Neuronal stem cell (in vitro differentiated cells): ENCODE measurements at regions not wholly inside any gene's neighbourhood (a gene's known extent, or its start where the extent isn't known, plus 50 kb on each side); places are given as distances from the start of the nearest gene placed in this dataset.

ENCODE experiments used
- DNase-seq: peaks from one replicate; pipeline ENCODE4 v3.0.0-alpha.2; 2013; ENCODE audit warnings: low spot score
- H2AFZ ChIP-seq: one replicate; pipeline ENCODE4 v1.6.1; 2013; ENCODE audit warnings: mild to moderate bottlenecking, low read length, inconsistent platforms
- H2AK5ac ChIP-seq: 2 replicates; pipeline ENCODE4 v1.6.1; 2013; ENCODE audit warnings: low read depth, mild to moderate bottlenecking, inconsistent platforms, low read length, moderate library complexity, mixed read lengths
- H2BK120ac ChIP-seq: 2 replicates; pipeline ENCODE4 v1.6.1; 2013; ENCODE audit warnings: low read depth, mild to moderate bottlenecking, inconsistent platforms, low read length, moderate library complexity, mixed read lengths
- H2BK12ac ChIP-seq: one replicate; pipeline ENCODE4 v1.6.1; 2013; ENCODE audit warnings: low read length, inconsistent platforms
- H2BK15ac ChIP-seq: 2 replicates; pipeline ENCODE4 v1.6.1; 2013; ENCODE audit warnings: mild to moderate bottlenecking, low read length, inconsistent platforms, mixed read lengths
- H2BK5ac ChIP-seq: one replicate; pipeline ENCODE4 v1.6.1; 2013; ENCODE audit warnings: inconsistent platforms, mild to moderate bottlenecking, low read length, moderate library complexity
- H3K14ac ChIP-seq: one replicate; pipeline ENCODE4 v1.6.1; 2013; ENCODE audit warnings: low read length, inconsistent platforms
- H3K18ac ChIP-seq: 2 replicates; pipeline ENCODE4 v1.6.1; 2013; ENCODE audit warnings: low read length, inconsistent platforms
- H3K23ac ChIP-seq: 2 replicates; pipeline ENCODE4 v1.6.1; 2013; ENCODE audit warnings: low read depth, mild to moderate bottlenecking, mixed read lengths, low read length, inconsistent platforms; ENCODE audit not compliant: poor library complexity
- H3K27ac ChIP-seq: replicated peaks from 3 replicates; pipeline ENCODE4 v1.5.1; 2013; ENCODE audit warnings: low read length, inconsistent platforms
- H3K27me3 ChIP-seq, 3 experiments: 2 replicates each; pipeline ENCODE4 v1.6.1; 2013; ENCODE audit warnings: low read length in 3 of 3, mild to moderate bottlenecking in 2 of 3, inconsistent platforms in 1 of 3, low read depth in 1 of 3, mixed read lengths in 1 of 3, moderate library complexity in 1 of 3; ENCODE audit not compliant: control insufficient read depth in 3 of 3, insufficient read depth in 3 of 3
- H3K36me3 ChIP-seq, 2 donors: replicated peaks in 1 of 2; 2 replicates each; pipeline ENCODE4 v1.6.1; 2013; ENCODE audit warnings: low read length in 2 of 2; ENCODE audit not compliant: control insufficient read depth in 2 of 2, insufficient read depth in 2 of 2
- H3K4ac ChIP-seq: 2 replicates; pipeline ENCODE4 v1.6.1; 2013; ENCODE audit warnings: inconsistent platforms, mild to moderate bottlenecking, low read length, moderate library complexity
- H3K4me1 ChIP-seq, 2 donors: 1 replicate in 1 of 2; 2 replicates in 1 of 2; pipeline ENCODE4 v1.6.1; 2013; ENCODE audit warnings: low read length in 2 of 2, low read depth in 1 of 2; ENCODE audit not compliant: control insufficient read depth in 2 of 2, insufficient read depth in 1 of 2
- H3K4me2 ChIP-seq: one replicate; pipeline ENCODE4 v1.6.1; 2013; ENCODE audit warnings: mild to moderate bottlenecking, low read length, inconsistent platforms; ENCODE audit not compliant: insufficient read depth, poor library complexity, severe bottlenecking
- H3K4me3 ChIP-seq, 2 donors: 2 replicates each; pipeline ENCODE4 v1.5.1; 2013; ENCODE audit warnings: low read length in 2 of 2, mild to moderate bottlenecking in 2 of 2, inconsistent platforms in 1 of 2, moderate library complexity in 1 of 2
- H3K79me1 ChIP-seq: one replicate; pipeline ENCODE4 v1.6.1; 2013; ENCODE audit warnings: low read depth, mild to moderate bottlenecking, inconsistent platforms, low read length, moderate library complexity
- H3K9ac ChIP-seq: one replicate; pipeline ENCODE4 v1.6.1; 2013; ENCODE audit warnings: mild to moderate bottlenecking, low read depth, low read length, inconsistent platforms; ENCODE audit not compliant: poor library complexity
- H3K9me3 ChIP-seq, 2 donors: replicated peaks in 1 of 2; 2 replicates each; pipeline versions ENCODE3 to v1.6.1; 2013; ENCODE audit warnings: low read length in 2 of 2, mild to moderate bottlenecking in 2 of 2, inconsistent platforms in 1 of 2, low read depth in 1 of 2, mixed read lengths in 1 of 2, moderate library complexity in 1 of 2; ENCODE audit not compliant: control insufficient read depth in 2 of 2, insufficient read depth in 1 of 2
- H4K8ac ChIP-seq: one replicate; pipeline ENCODE4 v1.6.1; 2013; ENCODE audit warnings: low read depth, mild to moderate bottlenecking, inconsistent platforms, low read length, moderate library complexity
- H4K91ac ChIP-seq: one replicate; pipeline ENCODE4 v1.6.1; 2013; ENCODE audit warnings: low read length, low read depth, mild to moderate bottlenecking, inconsistent platforms; ENCODE audit not compliant: poor library complexity
- WGBS, 2 donors: extraction: QIAGEN DNeasy Blood & Tissue Kit; methylation state at CpG; one replicate each; pipeline ENCODE4 v1.1.7; 2013; ENCODE audit warnings: missing lambda C conversion rate in 2 of 2, mixed read lengths in 1 of 2; ENCODE audit not compliant: insufficient read length in 2 of 2, insufficient replicate concordance in 1 of 2; ENCODE audit errors: extremely low coverage in 2 of 2; 5-methylcytosine and 5-hydroxymethylcytosine counted together

- Histone ChIP-seq H2BK5ac (no peak overlapping the region), H3K23ac (no peak overlapping the region), H3K18ac (no peak overlapping the region), H4K8ac (no peak overlapping the region), H3K27me3 (no peaks in the 10 kb centered on the region), H4K91ac (no peak overlapping the region), H3K4me3 (no peak overlapping the region), H3K4me2 (no peak overlapping the region), H3K9ac (no peak overlapping the region), H3K36me3 (no peaks in the 10 kb centered on the region), H3K9me3 (no peaks in the 10 kb centered on the region), H3K27ac (no peak overlapping the region), H3K4me1 (peaks cover 0 to 2% of the 10 kb centered on the region in 2 donors), H3K14ac (no peak overlapping the region), H2BK12ac (no peak overlapping the region), H3K79me1 (no peaks in the 10 kb centered on the region), H3K4ac (no peak overlapping the region), H2BK120ac (no peak overlapping the region), H2BK15ac (no peak overlapping the region), H2AFZ (no peak overlapping the region), H2AK5ac (no peak overlapping the region)
- no peak for DNase-seq
- no CpG with 5 or more reads among the region's 3 CpGs for WGBS, 2 donors
Measured at GRCh38 chr18:35786365-35787042, 186.0 kb upstream of the RMP24 start.

- no CpG with 5 or more reads among the region's 2 CpGs for WGBS, 2 donors
- no peak overlapping the region for H2BK120ac ChIP-seq
- no peak overlapping the region for H2AK5ac ChIP-seq
- no peak overlapping the region for H3K9ac ChIP-seq
- H3K4me3 ChIP-seq = no peak overlapping the region
- H4K91ac ChIP-seq = no peak overlapping the region
- H2BK12ac ChIP-seq = no peak overlapping the region
- no peak overlapping the region for H2BK15ac ChIP-seq
- H3K9me3 ChIP-seq = no peaks in the 10 kb centered on the region
- no peaks in the 10 kb centered on the region for H3K79me1 ChIP-seq
- H3K4me1 ChIP-seq = peaks cover 0 to 2% of the 10 kb centered on the region in 2 donors
- H2AFZ ChIP-seq = no peak overlapping the region
- no peak overlapping the region for H2BK5ac ChIP-seq
- no peaks in the 10 kb centered on the region for H3K27me3 ChIP-seq
- H4K8ac ChIP-seq = no peak overlapping the region
- DNase-seq = no peak
- no peak overlapping the region for H3K4me2 ChIP-seq
- H3K18ac ChIP-seq = no peak overlapping the region
- H3K27ac ChIP-seq = no peak overlapping the region
- no peak overlapping the region for H3K23ac ChIP-seq
- no peak overlapping the region for H3K4ac ChIP-seq
- H3K36me3 ChIP-seq = no peaks in the 10 kb centered on the region
- no peak overlapping the region for H3K14ac ChIP-seq
Measured at GRCh38 chr18:35789543-35789942, 182.9 kb upstream of the RMP24 start.

GRCh38 chr18:35797948-35798347, 174.5 kb upstream of the RMP24 start:
- no peak overlapping the region for H2AFZ ChIP-seq
- H2BK12ac ChIP-seq = no peak overlapping the region
- no peak overlapping the region for H4K8ac ChIP-seq
- WGBS, 2 donors = no CpG with 5 or more reads among the region's 1 CpG
- H3K27ac ChIP-seq = no peak overlapping the region
- no peaks in the 10 kb centered on the region for H3K79me1 ChIP-seq
- no peak overlapping the region for H3K4me3 ChIP-seq
- H2AK5ac ChIP-seq = no peak overlapping the region
- no peak overlapping the region for H3K14ac ChIP-seq
- H3K36me3 ChIP-seq = no peaks in the 10 kb centered on the region
- H4K91ac ChIP-seq = no peak overlapping the region
- H3K27me3 ChIP-seq = no peaks in the 10 kb centered on the region
- H2BK120ac ChIP-seq = no peak overlapping the region
- H3K9ac ChIP-seq = no peak overlapping the region
- no peak for DNase-seq
- H3K4me2 ChIP-seq = no peak overlapping the region
- H3K18ac ChIP-seq = no peak overlapping the region
- H3K23ac ChIP-seq = no peak overlapping the region
- no peaks in the 10 kb centered on the region for H3K9me3 ChIP-seq
- no peaks in the 10 kb centered on the region for H3K4me1 ChIP-seq
- H2BK15ac ChIP-seq = no peak overlapping the region
- no peak overlapping the region for H2BK5ac ChIP-seq
- H3K4ac ChIP-seq = no peak overlapping the region

GRCh38 chr18:35803551-35803950, 168.9 kb upstream of the RMP24 start:
- no peak for DNase-seq
- Histone ChIP-seq H2BK5ac (no peak overlapping the region), H4K8ac (no peak overlapping the region), H3K79me1 (no peaks in the 10 kb centered on the region), H2AK5ac (no peak overlapping the region), H3K36me3 (no peaks in the 10 kb centered on the region), H3K4ac (no peak overlapping the region), H3K18ac (no peak overlapping the region), H3K4me2 (no peak overlapping the region), H4K91ac (no peak overlapping the region), H3K27me3 (no peaks in the 10 kb centered on the region), H3K4me1 (no peaks in the 10 kb centered on the region), H3K9ac (no peak overlapping the region), H2BK12ac (no peak overlapping the region), H3K23ac (no peak overlapping the region), H3K14ac (no peak overlapping the region), H2BK15ac (no peak overlapping the region), H3K4me3 (no peak overlapping the region), H3K27ac (no peak overlapping the region), H3K9me3 (no peaks in the 10 kb centered on the region), H2BK120ac (no peak overlapping the region), H2AFZ (no peak overlapping the region)
- WGBS, 2 donors = no CpG with 5 or more reads among the region's 1 CpG
